ENCODE measurements at regions not wholly inside any gene's neighbourhood (a gene's known extent, or its start where the extent isn't known, plus 50 kb on each side); places are given as distances from the start of the nearest gene placed in this dataset.

DNA sequence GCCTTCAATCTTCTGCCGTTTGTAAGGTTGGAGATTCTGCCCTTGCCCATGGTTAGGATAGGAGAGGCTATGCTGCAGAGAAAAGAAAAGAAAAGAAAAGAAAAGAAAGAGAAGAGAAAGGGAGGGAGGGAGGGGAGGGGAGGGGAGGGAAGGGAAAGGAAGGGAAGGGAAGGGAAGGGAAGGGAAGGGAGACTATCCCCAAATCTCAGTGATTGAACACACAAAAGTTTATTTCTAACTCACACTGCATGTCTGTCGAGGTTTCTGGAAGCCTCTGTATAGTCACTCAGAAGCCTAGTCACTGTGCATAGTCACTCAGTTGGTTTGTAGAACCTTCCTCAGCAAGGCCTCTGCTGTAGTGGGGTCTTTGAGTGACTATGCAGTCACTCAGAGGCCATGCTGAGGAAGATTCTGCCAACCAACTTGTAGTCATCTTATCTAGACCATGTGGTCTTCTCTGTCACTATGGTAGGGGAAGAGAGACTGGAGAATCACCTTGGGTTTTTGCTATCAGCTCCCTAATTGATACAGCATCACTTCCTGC, 52.3 kb upstream of the ABCC9 start:
- H3K27ac Mint-ChIP-seq: no peak overlapping the region
- ChIA-PET CTCF (no interaction called here), POLR2A (no interaction called here)
- peaks cover 4% of the 10 kb centered on the region for H3K27me3 Mint-ChIP-seq
- no peaks in the 10 kb centered on the region for H3K36me3 Mint-ChIP-seq
- no peak for DNase-seq
- no peaks in the 10 kb centered on the region for H3K9me3 Mint-ChIP-seq
- H3K4me1 Mint-ChIP-seq (ENCODE audit: low read depth): peaks cover 8% of the 10 kb centered on the region
- intact Hi-C loops (cut with micrococcal nuclease): no loop called here
- H3K4me3 Mint-ChIP-seq: no peak overlapping the region

DNA sequence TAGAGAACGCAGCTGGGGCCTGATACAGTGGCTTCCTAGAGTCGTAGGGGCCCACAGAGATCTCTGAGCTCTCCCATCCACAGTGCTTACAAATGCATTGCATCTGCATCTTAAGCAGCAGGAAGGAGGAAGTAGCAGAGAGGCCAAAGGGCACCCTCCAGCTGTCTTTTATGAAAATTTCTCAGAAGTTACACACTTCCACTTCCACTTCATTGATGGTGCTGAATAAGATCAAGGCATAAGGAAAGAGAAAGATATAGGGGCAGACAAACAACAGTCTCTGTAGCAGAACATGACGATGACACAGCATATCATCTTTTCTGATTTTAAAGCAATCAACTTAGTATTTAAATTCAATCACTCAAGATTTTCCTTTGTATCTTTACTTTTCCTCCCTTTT, 51.6 kb upstream of the ABCC9 start:
- POLR2A ChIA-PET: no interaction called here
- intact Hi-C loops (cut with micrococcal nuclease): no loop called here
- no peak for DNase-seq
- CTCF ChIA-PET: no interaction called here
- no peaks in the 10 kb centered on the region for H3K36me3 Mint-ChIP-seq
- H3K9me3 Mint-ChIP-seq: no peaks in the 10 kb centered on the region
- peaks cover 5% of the 10 kb centered on the region for H3K27me3 Mint-ChIP-seq
- H3K4me3 Mint-ChIP-seq: no peak overlapping the region
- no peak overlapping the region for H3K27ac Mint-ChIP-seq
- peaks cover 8% of the 10 kb centered on the region for H3K4me1 Mint-ChIP-seq (ENCODE audit: low read depth)

DNA sequence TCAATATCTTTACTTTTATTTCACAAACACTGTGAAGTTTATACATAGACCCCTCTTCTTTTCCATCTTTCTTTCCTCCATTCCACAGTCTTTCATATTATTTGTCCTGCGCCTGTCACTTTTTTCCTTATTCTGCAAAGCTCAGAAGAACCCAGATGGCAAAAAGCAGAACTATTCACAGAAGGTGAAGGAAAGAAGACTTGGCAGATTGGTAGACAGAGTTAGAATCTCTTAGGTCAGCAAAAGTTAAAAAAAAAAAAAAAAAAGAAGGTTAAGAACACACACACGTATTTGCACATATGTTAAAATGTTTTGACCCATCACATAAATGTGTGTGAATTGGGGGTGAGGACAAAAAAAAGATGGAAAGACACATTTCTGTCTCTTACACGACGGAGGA, 50.3 kb upstream of the ABCC9 start:
- no peak overlapping the region for H3K27ac Mint-ChIP-seq
- POLR2A ChIA-PET: no interaction called here

More for the DNA sequence above, 50.3 kb upstream of the ABCC9 start:
- Mint-ChIP-seq H3K9me3 (no peaks in the 10 kb centered on the region), H3K36me3 (no peaks in the 10 kb centered on the region), H3K4me1 (ENCODE audit: low read depth) (peaks cover 8% of the 10 kb centered on the region), H3K27me3 (peaks cover 6% of the 10 kb centered on the region), H3K4me3 (no peak overlapping the region)
- DNase-seq: no peak
- intact Hi-C loops (cut with micrococcal nuclease): no loop called here
- CTCF ChIA-PET: interaction anchor here (1.1 kb wide), 1 partner anchor 305 kb away, joined by 3 read pairs; no protein-coding TSS in a partner anchor

Data from activated CD4-positive, alpha-beta memory T cell treated with anti-CD3 and anti-CD28 coated beads for 36 hours (primary cell).